Psoas muscle (tissue), 7 donors: ENCODE measurements at regions not wholly inside any gene's neighbourhood (a gene's known extent, or its start where the extent isn't known, plus 50 kb on each side); places are given as distances from the start of the nearest gene placed in this dataset.

ENCODE experiments used
- ATAC-seq, 4 donors: fragments of 200-7000 bp; cut with Tn5 transposase; one replicate each; pipeline ENCODE4 v1.9.1; 2020; ENCODE audit warnings: moderate library complexity in 3 of 4, mild to moderate bottlenecking in 2 of 4
- DNase-seq, 2 donors: peaks; one replicate each; pipeline ENCODE4 v3.0.0-alpha.2; 2020
- H3K27ac ChIP-seq: fragments of 200-600 bp; one replicate; pipeline ENCODE4 v1.8.0; 2022
- H3K27me3 ChIP-seq, 3 donors: fragments of 200-600 bp in 1 of 3; one replicate each; pipeline versions ENCODE4 v1.6.1 to v1.8.0; 2013 to 2022; ENCODE audit warnings: low read length in 2 of 3, mild to moderate bottlenecking in 2 of 3, moderate library complexity in 1 of 3; ENCODE audit not compliant: insufficient read depth in 3 of 3
- H3K36me3 ChIP-seq, 2 donors: fragments of 200-600 bp in 1 of 2; one replicate each; pipeline versions ENCODE4 v1.6.1 to v1.8.0; 2013 to 2022; ENCODE audit warnings: low read depth in 1 of 2, mild to moderate bottlenecking in 1 of 2, moderate library complexity in 1 of 2; ENCODE audit not compliant: insufficient read depth in 1 of 2
- H3K4me1 ChIP-seq: fragments of 200-600 bp; one replicate; pipeline ENCODE4 v1.8.0; 2022
- H3K4me3 ChIP-seq: fragments of 200-600 bp; one replicate; pipeline ENCODE4 v1.8.0; 2022; ENCODE audit warnings: mild to moderate bottlenecking
- H3K9me3 ChIP-seq: fragments of 200-600 bp; one replicate; pipeline ENCODE4 v1.8.0; 2022
- WGBS, 3 donors: extraction: QIAGEN DNeasy Blood & Tissue Kit; methylation state at CpG; one replicate each; pipeline versions ENCODE4 v1.1.6 to v1.1.7; 2013; 5-methylcytosine and 5-hydroxymethylcytosine counted together
- intact Hi-C, 2 donors: fragments of 100-400 bp; cut with DNase I; formaldehyde crosslinking; loops; one replicate each; pipeline versions ENCODE4 v1.11.0 to v1.14.2; 2022
- TF ChIP-seq, protein P1 (sequence below): fragments of 200-600 bp; IDR thresholded peaks from one replicate; pipeline ENCODE4 v1.8.0; 2022; ENCODE audit warnings: antibody characterized with exemption
- donor health status: healthy with polysubstance abuse.
- donor health status: DM: no; HTN: no; CAD: no; lungs with moderate emphysema.
- donor health status: Bipolar disorder and iron deficiency.
- donor health status: healthy.
- donor health status: DM: yes; HTN: yes; CAD: no.
- donor health status: DM: no; HTN: no; CAD: no.
- donor health status: DM: yes; HTN: yes; CAD: no.

DNA sequence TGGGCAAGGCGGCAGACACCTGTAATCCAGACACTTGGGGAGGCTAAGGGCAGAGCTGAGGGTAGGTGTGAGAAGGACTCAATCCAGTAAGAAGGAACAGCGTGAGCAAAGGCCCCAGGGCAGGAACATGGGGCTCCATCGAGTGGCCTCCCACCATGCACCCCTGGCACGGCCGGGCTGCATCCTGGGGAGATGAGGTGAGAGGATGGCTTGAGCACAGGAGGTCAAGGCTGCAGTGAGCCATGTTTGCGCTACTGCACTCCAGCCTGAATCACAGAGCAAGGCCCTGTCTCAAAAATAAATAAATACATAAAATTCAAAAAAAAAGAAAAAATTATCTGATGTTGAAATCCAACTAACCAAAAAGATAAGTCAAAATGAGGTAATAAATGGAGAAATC is 58.5 kb downstream of the ARL6IP4 start:
- H3K27me3 ChIP-seq, result no peaks in the 10 kb centered on the region
- TF ChIP-seq, protein P1, sequence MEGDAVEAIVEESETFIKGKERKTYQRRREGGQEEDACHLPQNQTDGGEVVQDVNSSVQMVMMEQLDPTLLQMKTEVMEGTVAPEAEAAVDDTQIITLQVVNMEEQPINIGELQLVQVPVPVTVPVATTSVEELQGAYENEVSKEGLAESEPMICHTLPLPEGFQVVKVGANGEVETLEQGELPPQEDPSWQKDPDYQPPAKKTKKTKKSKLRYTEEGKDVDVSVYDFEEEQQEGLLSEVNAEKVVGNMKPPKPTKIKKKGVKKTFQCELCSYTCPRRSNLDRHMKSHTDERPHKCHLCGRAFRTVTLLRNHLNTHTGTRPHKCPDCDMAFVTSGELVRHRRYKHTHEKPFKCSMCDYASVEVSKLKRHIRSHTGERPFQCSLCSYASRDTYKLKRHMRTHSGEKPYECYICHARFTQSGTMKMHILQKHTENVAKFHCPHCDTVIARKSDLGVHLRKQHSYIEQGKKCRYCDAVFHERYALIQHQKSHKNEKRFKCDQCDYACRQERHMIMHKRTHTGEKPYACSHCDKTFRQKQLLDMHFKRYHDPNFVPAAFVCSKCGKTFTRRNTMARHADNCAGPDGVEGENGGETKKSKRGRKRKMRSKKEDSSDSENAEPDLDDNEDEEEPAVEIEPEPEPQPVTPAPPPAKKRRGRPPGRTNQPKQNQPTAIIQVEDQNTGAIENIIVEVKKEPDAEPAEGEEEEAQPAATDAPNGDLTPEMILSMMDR, result no peak
- no peak for ATAC-seq
- no peak overlapping the region for H3K4me3 ChIP-seq
- 95 to 98% (median 97%) methylated on average over 6 of the region's 6 CpGs for WGBS, 3 donors
- no peaks in the 10 kb centered on the region for H3K9me3 ChIP-seq
- H3K36me3 ChIP-seq, result no peaks in the 10 kb centered on the region
- DNase-seq, result no peak
- peaks cover 13% of the 10 kb centered on the region for H3K4me1 ChIP-seq
- intact Hi-C loops, result no loop called here
- no peak overlapping the region for H3K27ac ChIP-seq

DNA sequence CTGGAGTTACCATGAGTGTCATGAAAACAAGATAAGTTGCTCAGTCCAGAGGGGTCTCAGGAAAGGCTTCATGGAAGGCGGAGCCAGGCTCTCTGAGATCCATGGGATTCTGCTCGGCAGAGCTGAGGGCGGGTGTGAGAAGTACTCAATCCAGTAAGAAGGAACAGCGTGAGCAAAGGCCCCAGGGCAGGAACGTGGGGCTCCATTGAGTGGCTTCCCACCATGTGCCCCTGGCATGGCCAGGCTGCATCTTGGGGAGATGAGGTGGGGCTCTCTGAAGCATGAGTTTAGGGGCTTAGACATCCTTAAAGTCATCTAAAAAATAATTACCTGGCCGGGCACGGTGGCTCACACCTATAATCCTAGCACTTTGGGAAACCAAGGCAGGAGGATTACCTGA is 58.0 kb downstream of the ARL6IP4 start:
- DNase-seq (no peak), ATAC-seq (no peak)
- TF ChIP-seq, protein P1, result no peak
- intact Hi-C loops, result no loop called here
- Histone ChIP-seq H3K4me3 (no peak overlapping the region), H3K4me1 (peaks cover 8% of the 10 kb centered on the region), H3K36me3 (peaks cover 0 to 1% of the 10 kb centered on the region in 2 donors), H3K27ac (no peak overlapping the region), H3K9me3 (no peaks in the 10 kb centered on the region), H3K27me3 (no peaks in the 10 kb centered on the region)
- 85 to 91% (median 90%) methylated on average over 7 of the region's 7 CpGs for WGBS, 3 donors

DNA sequence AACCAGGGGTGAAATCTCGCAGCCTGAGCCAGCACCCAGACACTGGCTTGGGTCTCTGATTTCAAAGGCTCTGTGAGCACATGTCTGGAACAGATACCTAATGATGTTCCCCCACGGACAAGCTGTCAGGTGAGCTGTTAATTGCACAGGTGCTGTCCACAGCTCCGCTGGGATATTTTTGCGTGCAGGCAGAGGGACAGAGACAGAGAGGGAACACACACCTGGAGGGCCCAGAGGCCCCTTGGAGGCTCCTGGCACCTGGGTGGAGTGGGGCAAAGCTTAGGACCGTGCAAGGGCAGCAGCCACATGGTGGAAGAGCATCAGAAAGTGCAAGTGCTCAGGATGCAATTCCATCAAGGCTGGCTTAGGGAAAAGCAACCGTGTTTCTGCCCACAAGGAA is 57.3 kb downstream of the ARL6IP4 start:
- Histone ChIP-seq H3K4me1 (peaks cover under 1% of the 10 kb centered on the region), H3K9me3 (no peaks in the 10 kb centered on the region), H3K4me3 (no peak overlapping the region), H3K36me3 (peaks cover 2 to 8% of the 10 kb centered on the region in 2 donors), H3K27ac (no peak overlapping the region), H3K27me3 (no peaks in the 10 kb centered on the region)
- intact Hi-C loops, result no loop called here
- TF ChIP-seq, protein P1, result no peak
- no peak for DNase-seq
- ATAC-seq, result no peak
- WGBS, 3 donors, result 87 to 92% (median 89%) methylated on average over 6 of the region's 6 CpGs

DNA sequence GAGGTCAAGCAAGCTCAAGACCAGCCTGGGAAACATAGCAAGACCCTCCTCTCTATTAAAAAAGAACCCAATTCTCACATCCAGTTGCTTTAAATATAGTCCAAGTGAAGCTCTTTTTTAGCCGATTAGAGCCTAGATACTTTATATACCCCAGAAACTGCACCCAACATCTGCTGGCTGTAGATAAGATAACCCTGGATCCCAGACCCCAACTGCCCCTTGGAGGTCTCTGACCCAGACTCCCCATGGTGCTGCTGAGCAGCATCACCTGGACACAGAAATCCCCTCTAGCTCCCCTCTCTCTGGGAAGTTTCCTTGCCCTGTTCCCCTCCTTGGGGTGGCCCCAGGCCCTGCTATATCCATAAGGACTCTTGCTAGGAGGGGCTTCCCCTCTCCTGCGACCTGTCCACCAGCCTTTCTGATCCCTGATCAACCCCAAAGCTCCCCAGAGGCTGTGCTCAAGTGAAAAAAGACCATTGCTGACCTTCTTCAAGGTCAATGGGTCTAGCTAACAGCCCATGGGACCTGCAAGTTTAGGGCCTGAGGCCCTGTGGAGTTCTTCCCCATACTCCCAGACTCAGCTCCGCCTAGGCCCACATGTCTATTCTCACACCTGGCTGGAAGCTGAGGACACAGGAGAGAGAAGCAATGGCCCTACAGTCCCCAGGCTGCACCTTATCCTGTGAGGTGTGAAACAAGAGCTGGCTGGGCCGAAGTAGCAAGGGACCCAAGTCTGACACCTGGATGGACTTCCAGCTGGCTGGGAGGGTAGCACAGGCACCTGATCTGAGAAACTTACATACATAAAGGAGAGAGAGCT is 56.2 kb downstream of the ARL6IP4 start:
- Histone ChIP-seq H3K27me3 (no peaks in the 10 kb centered on the region), H3K36me3 (peaks cover 2 to 12% of the 10 kb centered on the region in 2 donors), H3K9me3 (no peaks in the 10 kb centered on the region), H3K27ac (no peak overlapping the region), H3K4me3 (no peak overlapping the region), H3K4me1 (no peaks in the 10 kb centered on the region)
- TF ChIP-seq, protein P1, result no peak
- ATAC-seq (no peak), DNase-seq (no peak)
- WGBS, 3 donors, result 86 to 91% (median 90%) methylated on average over 4 of the region's 4 CpGs
- intact Hi-C loops, result no loop called here

DNA sequence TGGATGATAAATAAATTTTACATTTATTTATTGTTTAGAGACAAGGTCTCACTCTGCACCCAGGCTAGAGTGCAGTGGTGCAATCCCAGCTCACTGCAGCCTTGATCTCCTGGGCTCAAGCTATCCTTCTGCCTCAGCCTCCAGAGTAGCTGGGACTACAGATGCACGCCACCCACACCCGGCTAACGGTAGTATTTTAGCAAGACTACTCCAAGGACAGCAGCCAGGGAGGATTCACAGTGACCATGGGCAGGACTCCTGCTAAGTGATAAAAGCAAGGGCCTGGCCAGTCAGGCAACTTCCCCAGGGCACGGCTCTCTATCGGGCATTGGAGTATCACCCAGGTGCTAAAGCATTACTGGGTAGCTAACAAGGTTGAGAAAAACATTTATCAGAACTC is 55.4 kb downstream of the ARL6IP4 start:
- no peak for ATAC-seq
- Histone ChIP-seq H3K4me1 (no peaks in the 10 kb centered on the region), H3K27ac (no peak overlapping the region), H3K27me3 (no peaks in the 10 kb centered on the region), H3K4me3 (no peak overlapping the region), H3K9me3 (no peaks in the 10 kb centered on the region), H3K36me3 (peaks cover 2 to 12% of the 10 kb centered on the region in 2 donors)
- WGBS, 3 donors, result 86 to 89% (median 86%) methylated on average over 5 of the region's 5 CpGs
- TF ChIP-seq, protein P1, result no peak
- no peak for DNase-seq
- intact Hi-C loops, result no loop called here
